SK-N-SH treated with all-trans-retinoic acid at 6 μM for 48 hours (cell line): ENCODE measurements at regions not wholly inside any gene's neighbourhood (a gene's known extent, or its start where the extent isn't known, plus 50 kb on each side); places are given as distances from the start of the nearest gene placed in this dataset.

ENCODE experiments used
- ATAC-seq: fragments of 200-7000 bp; cut with Tn5 transposase; 3 replicates; pipeline ENCODE4 v1.9.1; 2020; ENCODE audit warnings: mild to moderate bottlenecking, moderate library complexity
- ARNTL ChIP-seq: fragments of 450-650 bp; formaldehyde crosslinking; IDR thresholded peaks from 2 replicates; pipeline ENCODE4 v1.5.0; 2020; ENCODE audit warnings: low read depth, mild to moderate bottlenecking, moderate library complexity, borderline replicate concordance
- BACH2 ChIP-seq: fragments of 250-450 bp; sonication (Bioruptor Pico); IDR thresholded peaks from 2 replicates; pipeline ENCODE4 v1.9.0; 2021; ENCODE audit warnings: mild to moderate bottlenecking, borderline replicate concordance
- CSDC2 ChIP-seq: fragments of 250-450 bp; sonication (Bioruptor Pico); IDR thresholded peaks from 2 replicates; pipeline ENCODE4 v1.5.0; 2020; ENCODE audit warnings: mild to moderate bottlenecking, moderate library complexity
- ESRRG ChIP-seq: fragments of 250-450 bp; sonication (Bioruptor Pico); IDR thresholded peaks from 2 replicates; pipeline ENCODE4 v1.6.1; 2021; ENCODE audit warnings: mild to moderate bottlenecking
- GLIS3 ChIP-seq: fragments of 250-450 bp; sonication (Bioruptor Pico); IDR thresholded peaks from 2 replicates; pipeline ENCODE4 v1.5.0; 2020; ENCODE audit warnings: mild to moderate bottlenecking, moderate library complexity
- ISL1 ChIP-seq: fragments of 250-450 bp; sonication (Bioruptor Pico); IDR thresholded peaks from 2 replicates; pipeline ENCODE4 v2.1.2; 2022; ENCODE audit warnings: mild to moderate bottlenecking, moderate library complexity
- PPARA ChIP-seq: fragments of 250-450 bp; sonication (Bioruptor Pico); IDR thresholded peaks from 2 replicates; pipeline ENCODE4 v1.5.0; 2020; ENCODE audit warnings: mild to moderate bottlenecking, borderline replicate concordance
- RARB ChIP-seq: fragments of 250-450 bp; sonication (Bioruptor Pico); IDR thresholded peaks from 2 replicates; pipeline ENCODE4 v1.8.0; 2021; ENCODE audit warnings: mild to moderate bottlenecking, moderate library complexity
- SNAI2 ChIP-seq: fragments of 250-450 bp; sonication (Bioruptor Pico); IDR thresholded peaks from 2 replicates; pipeline ENCODE4 v1.5.0; 2020; ENCODE audit warnings: mild to moderate bottlenecking, moderate library complexity
- TCF4 ChIP-seq: fragments of 250-450 bp; sonication (Bioruptor Pico); IDR thresholded peaks from 2 replicates; pipeline ENCODE4 v1.8.0; 2021; ENCODE audit warnings: mild to moderate bottlenecking, moderate library complexity, borderline replicate concordance
- TOX ChIP-seq: fragments of 250-450 bp; sonication (Bioruptor Pico); IDR thresholded peaks from 2 replicates; pipeline ENCODE4 v1.8.0; 2021; ENCODE audit warnings: mild to moderate bottlenecking, moderate library complexity, borderline replicate concordance
- ZC3H10 ChIP-seq: fragments of 250-450 bp; sonication (Bioruptor Pico); IDR thresholded peaks from 2 replicates; pipeline ENCODE4 v1.5.1; 2021; ENCODE audit warnings: mild to moderate bottlenecking, moderate library complexity
- ZFP3 ChIP-seq: fragments of 250-450 bp; sonication (Bioruptor Pico); IDR thresholded peaks from 2 replicates; pipeline ENCODE4 v1.5.0; 2020; ENCODE audit warnings: mild to moderate bottlenecking, moderate library complexity
- ZFP30 ChIP-seq: fragments of 450-650 bp; formaldehyde crosslinking; IDR thresholded peaks from 2 replicates; pipeline ENCODE4 v1.5.0; 2022; ENCODE audit warnings: mild to moderate bottlenecking, moderate library complexity
- ZNF565 ChIP-seq: fragments of 450-650 bp; formaldehyde crosslinking; conservative IDR thresholded peaks from 2 replicates; pipeline ENCODE4 v1.5.0; 2020; ENCODE audit warnings: low read depth, mild to moderate bottlenecking, moderate library complexity
- ZNF70 ChIP-seq: fragments of 450-650 bp; formaldehyde crosslinking; IDR thresholded peaks from 2 replicates; pipeline ENCODE4 v1.5.0; 2020; ENCODE audit warnings: mild to moderate bottlenecking, moderate library complexity
- ZNF8 ChIP-seq: fragments of 450-650 bp; formaldehyde crosslinking; IDR thresholded peaks from 2 replicates; pipeline ENCODE4 v1.5.0; 2020; ENCODE audit warnings: mild to moderate bottlenecking, moderate library complexity
- TF ChIP-seq, protein P1 (sequence below): fragments of 250-450 bp; sonication (Bioruptor Pico); IDR thresholded peaks from 2 replicates; pipeline ENCODE4 v1.8.0; 2020; ENCODE audit warnings: mild to moderate bottlenecking, moderate library complexity, borderline replicate concordance
- TF ChIP-seq, protein P2 (sequence below): fragments of 250-450 bp; sonication (Bioruptor Pico); IDR thresholded peaks from 2 replicates; pipeline ENCODE4 v1.8.0; 2021; ENCODE audit warnings: low read depth, mild to moderate bottlenecking, moderate library complexity, borderline replicate concordance
- TF ChIP-seq, protein P3 (sequence below): fragments of 250-450 bp; sonication (Bioruptor Pico); IDR thresholded peaks from 2 replicates; pipeline ENCODE4 v1.5.1; 2020; ENCODE audit warnings: low read depth, mild to moderate bottlenecking, moderate library complexity
- TF ChIP-seq, protein P4 (sequence below): fragments of 250-450 bp; sonication (Bioruptor Pico); IDR thresholded peaks from 2 replicates; pipeline ENCODE4 v1.5.1; 2021; ENCODE audit warnings: mild to moderate bottlenecking, moderate library complexity
- TF ChIP-seq, protein P5 (sequence below): fragments of 250-450 bp; sonication (Bioruptor Pico); IDR thresholded peaks from 2 replicates; pipeline ENCODE4 v1.5.0; 2020; ENCODE audit warnings: mild to moderate bottlenecking, moderate library complexity

DNA sequence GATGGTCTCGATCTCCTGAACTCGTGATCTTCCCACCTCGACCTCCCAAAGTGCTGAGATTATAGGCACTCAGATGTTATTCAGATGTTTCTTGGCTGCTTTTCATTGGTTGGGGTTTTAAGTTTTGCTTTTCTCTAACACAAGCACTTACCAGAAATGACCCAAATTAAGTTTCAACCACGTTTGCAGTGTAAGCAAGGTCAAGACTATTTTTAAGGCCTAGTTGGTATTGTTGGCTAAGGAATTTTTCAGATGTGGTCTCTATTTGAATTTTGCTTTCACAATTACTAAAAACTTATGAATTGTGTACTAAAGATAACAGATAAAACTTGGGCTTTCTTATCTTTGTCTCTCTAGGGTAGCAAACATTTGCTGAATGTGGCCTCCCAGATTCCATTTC is 1756.9 kb upstream of the TENM3 start:
- ATAC-seq: no peak
- TF ChIP-seq BACH2 (CRISPR knock-in tag): no peak
- TF ChIP-seq SNAI2 (CRISPR knock-in tag): no peak
- TF ChIP-seq, protein P1, sequence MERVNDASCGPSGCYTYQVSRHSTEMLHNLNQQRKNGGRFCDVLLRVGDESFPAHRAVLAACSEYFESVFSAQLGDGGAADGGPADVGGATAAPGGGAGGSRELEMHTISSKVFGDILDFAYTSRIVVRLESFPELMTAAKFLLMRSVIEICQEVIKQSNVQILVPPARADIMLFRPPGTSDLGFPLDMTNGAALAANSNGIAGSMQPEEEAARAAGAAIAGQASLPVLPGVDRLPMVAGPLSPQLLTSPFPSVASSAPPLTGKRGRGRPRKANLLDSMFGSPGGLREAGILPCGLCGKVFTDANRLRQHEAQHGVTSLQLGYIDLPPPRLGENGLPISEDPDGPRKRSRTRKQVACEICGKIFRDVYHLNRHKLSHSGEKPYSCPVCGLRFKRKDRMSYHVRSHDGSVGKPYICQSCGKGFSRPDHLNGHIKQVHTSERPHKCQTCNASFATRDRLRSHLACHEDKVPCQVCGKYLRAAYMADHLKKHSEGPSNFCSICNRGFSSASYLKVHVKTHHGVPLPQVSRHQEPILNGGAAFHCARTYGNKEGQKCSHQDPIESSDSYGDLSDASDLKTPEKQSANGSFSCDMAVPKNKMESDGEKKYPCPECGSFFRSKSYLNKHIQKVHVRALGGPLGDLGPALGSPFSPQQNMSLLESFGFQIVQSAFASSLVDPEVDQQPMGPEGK (CRISPR knock-in tag): no peak
- no peak for TF ChIP-seq ZNF565
- no peak for TF ChIP-seq ESRRG (CRISPR knock-in tag)
- TF ChIP-seq CSDC2: no peak
- no peak for TF ChIP-seq TCF4 (CRISPR knock-in tag)
- no peak for TF ChIP-seq ZC3H10
- TF ChIP-seq ZNF70 (CRISPR knock-in tag): no peak

DNA sequence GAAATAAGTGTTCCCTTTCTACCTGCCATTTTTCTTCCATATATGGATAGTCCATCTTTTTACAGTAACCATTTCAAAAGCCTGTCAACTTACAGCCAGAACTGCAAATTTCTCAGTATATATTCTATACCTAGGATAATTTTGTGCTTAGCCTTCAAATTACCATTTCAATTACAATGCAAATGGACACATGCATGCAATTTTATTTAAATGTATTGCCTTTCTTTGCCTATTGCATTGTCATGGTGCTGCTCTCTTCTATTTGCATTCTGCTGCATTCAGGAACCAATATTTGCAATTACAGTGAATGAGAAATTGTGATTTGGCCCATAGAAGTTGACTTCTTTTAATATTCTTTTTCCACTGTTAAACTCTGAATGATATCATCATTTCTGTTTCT is 1753.4 kb upstream of the TENM3 start:
- TF ChIP-seq PPARA (CRISPR knock-in tag): no peak
- no peak for TF ChIP-seq ZC3H10
- TF ChIP-seq RARB: no peak
- TF ChIP-seq ARNTL: no peak
- no peak for TF ChIP-seq ZNF8
- TF ChIP-seq CSDC2: no peak
- no peak for TF ChIP-seq ZNF70 (CRISPR knock-in tag)
- TF ChIP-seq, protein P2, sequence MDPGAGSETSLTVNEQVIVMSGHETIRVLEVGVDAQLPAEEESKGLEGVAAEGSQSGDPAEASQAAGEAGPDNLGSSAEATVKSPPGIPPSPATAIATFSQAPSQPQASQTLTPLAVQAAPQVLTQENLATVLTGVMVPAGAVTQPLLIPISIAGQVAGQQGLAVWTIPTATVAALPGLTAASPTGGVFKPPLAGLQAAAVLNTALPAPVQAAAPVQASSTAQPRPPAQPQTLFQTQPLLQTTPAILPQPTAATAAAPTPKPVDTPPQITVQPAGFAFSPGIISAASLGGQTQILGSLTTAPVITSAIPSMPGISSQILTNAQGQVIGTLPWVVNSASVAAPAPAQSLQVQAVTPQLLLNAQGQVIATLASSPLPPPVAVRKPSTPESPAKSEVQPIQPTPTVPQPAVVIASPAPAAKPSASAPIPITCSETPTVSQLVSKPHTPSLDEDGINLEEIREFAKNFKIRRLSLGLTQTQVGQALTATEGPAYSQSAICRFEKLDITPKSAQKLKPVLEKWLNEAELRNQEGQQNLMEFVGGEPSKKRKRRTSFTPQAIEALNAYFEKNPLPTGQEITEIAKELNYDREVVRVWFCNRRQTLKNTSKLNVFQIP (CRISPR knock-in tag): no peak
- TF ChIP-seq, protein P1 (CRISPR knock-in tag): no peak
- TF ChIP-seq TOX (CRISPR knock-in tag): no peak
- TF ChIP-seq GLIS3 (CRISPR knock-in tag): no peak
- TF ChIP-seq SNAI2 (CRISPR knock-in tag): no peak
- TF ChIP-seq, protein P3, sequence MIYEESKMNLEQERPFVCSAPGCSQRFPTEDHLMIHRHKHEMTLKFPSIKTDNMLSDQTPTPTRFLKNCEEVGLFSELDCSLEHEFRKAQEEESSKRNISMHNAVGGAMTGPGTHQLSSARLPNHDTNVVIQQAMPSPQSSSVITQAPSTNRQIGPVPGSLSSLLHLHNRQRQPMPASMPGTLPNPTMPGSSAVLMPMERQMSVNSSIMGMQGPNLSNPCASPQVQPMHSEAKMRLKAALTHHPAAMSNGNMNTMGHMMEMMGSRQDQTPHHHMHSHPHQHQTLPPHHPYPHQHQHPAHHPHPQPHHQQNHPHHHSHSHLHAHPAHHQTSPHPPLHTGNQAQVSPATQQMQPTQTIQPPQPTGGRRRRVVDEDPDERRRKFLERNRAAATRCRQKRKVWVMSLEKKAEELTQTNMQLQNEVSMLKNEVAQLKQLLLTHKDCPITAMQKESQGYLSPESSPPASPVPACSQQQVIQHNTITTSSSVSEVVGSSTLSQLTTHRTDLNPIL (CRISPR knock-in tag): no peak
- no peak for TF ChIP-seq ISL1 (CRISPR knock-in tag)
- TF ChIP-seq ZFP3 (CRISPR knock-in tag): no peak
- no peak for TF ChIP-seq ZFP30 (CRISPR knock-in tag)
- TF ChIP-seq, protein P4, sequence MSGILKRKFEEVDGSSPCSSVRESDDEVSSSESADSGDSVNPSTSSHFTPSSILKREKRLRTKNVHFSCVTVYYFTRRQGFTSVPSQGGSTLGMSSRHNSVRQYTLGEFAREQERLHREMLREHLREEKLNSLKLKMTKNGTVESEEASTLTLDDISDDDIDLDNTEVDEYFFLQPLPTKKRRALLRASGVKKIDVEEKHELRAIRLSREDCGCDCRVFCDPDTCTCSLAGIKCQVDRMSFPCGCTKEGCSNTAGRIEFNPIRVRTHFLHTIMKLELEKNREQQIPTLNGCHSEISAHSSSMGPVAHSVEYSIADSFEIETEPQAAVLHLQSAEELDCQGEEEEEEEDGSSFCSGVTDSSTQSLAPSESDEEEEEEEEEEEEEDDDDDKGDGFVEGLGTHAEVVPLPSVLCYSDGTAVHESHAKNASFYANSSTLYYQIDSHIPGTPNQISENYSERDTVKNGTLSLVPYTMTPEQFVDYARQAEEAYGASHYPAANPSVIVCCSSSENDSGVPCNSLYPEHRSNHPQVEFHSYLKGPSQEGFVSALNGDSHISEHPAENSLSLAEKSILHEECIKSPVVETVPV (CRISPR knock-in tag): no peak
- TF ChIP-seq, protein P5, sequence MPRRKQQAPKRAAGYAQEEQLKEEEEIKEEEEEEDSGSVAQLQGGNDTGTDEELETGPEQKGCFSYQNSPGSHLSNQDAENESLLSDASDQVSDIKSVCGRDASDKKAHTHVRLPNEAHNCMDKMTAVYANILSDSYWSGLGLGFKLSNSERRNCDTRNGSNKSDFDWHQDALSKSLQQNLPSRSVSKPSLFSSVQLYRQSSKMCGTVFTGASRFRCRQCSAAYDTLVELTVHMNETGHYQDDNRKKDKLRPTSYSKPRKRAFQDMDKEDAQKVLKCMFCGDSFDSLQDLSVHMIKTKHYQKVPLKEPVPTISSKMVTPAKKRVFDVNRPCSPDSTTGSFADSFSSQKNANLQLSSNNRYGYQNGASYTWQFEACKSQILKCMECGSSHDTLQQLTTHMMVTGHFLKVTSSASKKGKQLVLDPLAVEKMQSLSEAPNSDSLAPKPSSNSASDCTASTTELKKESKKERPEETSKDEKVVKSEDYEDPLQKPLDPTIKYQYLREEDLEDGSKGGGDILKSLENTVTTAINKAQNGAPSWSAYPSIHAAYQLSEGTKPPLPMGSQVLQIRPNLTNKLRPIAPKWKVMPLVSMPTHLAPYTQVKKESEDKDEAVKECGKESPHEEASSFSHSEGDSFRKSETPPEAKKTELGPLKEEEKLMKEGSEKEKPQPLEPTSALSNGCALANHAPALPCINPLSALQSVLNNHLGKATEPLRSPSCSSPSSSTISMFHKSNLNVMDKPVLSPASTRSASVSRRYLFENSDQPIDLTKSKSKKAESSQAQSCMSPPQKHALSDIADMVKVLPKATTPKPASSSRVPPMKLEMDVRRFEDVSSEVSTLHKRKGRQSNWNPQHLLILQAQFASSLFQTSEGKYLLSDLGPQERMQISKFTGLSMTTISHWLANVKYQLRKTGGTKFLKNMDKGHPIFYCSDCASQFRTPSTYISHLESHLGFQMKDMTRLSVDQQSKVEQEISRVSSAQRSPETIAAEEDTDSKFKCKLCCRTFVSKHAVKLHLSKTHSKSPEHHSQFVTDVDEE: no peak
- no peak for TF ChIP-seq TCF4 (CRISPR knock-in tag)
- no peak for TF ChIP-seq ZNF565
- ATAC-seq: no peak
